ENCODE measurements at regions not wholly inside any gene's neighbourhood (a gene's known extent, or its start where the extent isn't known, plus 50 kb on each side); places are given as distances from the start of the nearest gene placed in this dataset.

GRCh38 chr3:5275529-5275928 lies 88.0 kb downstream of the EDEM1 start:
- TF ChIP-seq CTCF (IDR thresholded peaks at IDR 0.05) (no peak), POLR2A (IDR thresholded peaks at IDR 0.05) (no peak)

Measured in prostate gland (tissue), 2 donors.